ENCODE measurements at regions not wholly inside any gene's neighbourhood (a gene's known extent, or its start where the extent isn't known, plus 50 kb on each side); places are given as distances from the start of the nearest gene placed in this dataset.

- TF ChIP-seq EZH2 (optimal IDR thresholded peaks at IDR 0.05; ENCODE audit: low read depth, low read length) (no peak), EZH2phosphoT487 (IDR thresholded peaks at IDR 0.05; ENCODE audit: low read length) (no peak)
- TF ChIP-seq, protein P1, sequence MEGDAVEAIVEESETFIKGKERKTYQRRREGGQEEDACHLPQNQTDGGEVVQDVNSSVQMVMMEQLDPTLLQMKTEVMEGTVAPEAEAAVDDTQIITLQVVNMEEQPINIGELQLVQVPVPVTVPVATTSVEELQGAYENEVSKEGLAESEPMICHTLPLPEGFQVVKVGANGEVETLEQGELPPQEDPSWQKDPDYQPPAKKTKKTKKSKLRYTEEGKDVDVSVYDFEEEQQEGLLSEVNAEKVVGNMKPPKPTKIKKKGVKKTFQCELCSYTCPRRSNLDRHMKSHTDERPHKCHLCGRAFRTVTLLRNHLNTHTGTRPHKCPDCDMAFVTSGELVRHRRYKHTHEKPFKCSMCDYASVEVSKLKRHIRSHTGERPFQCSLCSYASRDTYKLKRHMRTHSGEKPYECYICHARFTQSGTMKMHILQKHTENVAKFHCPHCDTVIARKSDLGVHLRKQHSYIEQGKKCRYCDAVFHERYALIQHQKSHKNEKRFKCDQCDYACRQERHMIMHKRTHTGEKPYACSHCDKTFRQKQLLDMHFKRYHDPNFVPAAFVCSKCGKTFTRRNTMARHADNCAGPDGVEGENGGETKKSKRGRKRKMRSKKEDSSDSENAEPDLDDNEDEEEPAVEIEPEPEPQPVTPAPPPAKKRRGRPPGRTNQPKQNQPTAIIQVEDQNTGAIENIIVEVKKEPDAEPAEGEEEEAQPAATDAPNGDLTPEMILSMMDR (IDR thresholded peaks at IDR 0.05; ENCODE audit: low read length) = no peak
These were observed 86.7 kb upstream of the TBL1XR1 start for GRCh38 chr3:177283983-177284382.

All from MM.1S (cell line).